RWPE1 (cell line): ENCODE measurements at regions not wholly inside any gene's neighbourhood (a gene's known extent, or its start where the extent isn't known, plus 50 kb on each side); places are given as distances from the start of the nearest gene placed in this dataset.

Source experiments
- CTCF ChIA-PET: fragments of 350-600 bp; sonication (Branson Sonifier 250); formaldehyde crosslinking; extraction: SDS; loops from one replicate; lab custom pipeline; 2021; lab: Yijun Ruan, JAX
- POLR2A ChIA-PET: fragments of 400-600 bp; formaldehyde crosslinking; extraction: SDS; loops from one replicate; lab custom pipeline; 2020; ENCODE audit warnings: antibody characterized with exemption; ENCODE audit not compliant: low non-redundant PET; lab: Yijun Ruan, JAX
- DNase-seq: peaks from one replicate; pipeline ENCODE4 v3.0.0; 2012; ENCODE audit warnings: low spot score
- H3K27ac ChIP-seq: fragments of 450-650 bp; 2 replicates; pipeline ENCODE4 v1.5.1; 2017
- TF ChIP-seq, protein P1 (sequence below): fragments of 450-650 bp; conservative IDR thresholded peaks from 2 replicates; pipeline ENCODE4 v1.5.1; 2017; ENCODE audit warnings: low read depth, mild to moderate bottlenecking

DNA sequence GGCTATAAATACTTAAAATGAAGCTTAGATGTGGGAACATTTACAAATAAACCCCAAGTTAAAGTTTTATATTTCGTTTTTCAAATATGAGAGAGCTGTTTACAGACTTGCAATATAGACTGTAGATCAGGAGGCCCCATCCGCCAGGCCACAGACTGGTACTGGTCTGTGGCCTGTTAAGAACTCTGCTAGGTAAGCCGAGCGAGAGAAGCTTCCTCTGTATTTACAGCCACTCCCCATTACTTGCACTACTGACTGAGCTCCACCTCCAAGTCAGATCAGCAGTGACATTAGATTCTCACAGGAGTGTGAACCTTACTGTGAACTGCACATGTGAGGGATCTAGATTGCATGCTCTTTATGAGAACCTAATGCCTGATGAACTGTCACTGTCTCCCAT is 561.4 kb upstream of the FAM174A start:
- POLR2A ChIA-PET = no interaction called here
- TF ChIP-seq, protein P1, sequence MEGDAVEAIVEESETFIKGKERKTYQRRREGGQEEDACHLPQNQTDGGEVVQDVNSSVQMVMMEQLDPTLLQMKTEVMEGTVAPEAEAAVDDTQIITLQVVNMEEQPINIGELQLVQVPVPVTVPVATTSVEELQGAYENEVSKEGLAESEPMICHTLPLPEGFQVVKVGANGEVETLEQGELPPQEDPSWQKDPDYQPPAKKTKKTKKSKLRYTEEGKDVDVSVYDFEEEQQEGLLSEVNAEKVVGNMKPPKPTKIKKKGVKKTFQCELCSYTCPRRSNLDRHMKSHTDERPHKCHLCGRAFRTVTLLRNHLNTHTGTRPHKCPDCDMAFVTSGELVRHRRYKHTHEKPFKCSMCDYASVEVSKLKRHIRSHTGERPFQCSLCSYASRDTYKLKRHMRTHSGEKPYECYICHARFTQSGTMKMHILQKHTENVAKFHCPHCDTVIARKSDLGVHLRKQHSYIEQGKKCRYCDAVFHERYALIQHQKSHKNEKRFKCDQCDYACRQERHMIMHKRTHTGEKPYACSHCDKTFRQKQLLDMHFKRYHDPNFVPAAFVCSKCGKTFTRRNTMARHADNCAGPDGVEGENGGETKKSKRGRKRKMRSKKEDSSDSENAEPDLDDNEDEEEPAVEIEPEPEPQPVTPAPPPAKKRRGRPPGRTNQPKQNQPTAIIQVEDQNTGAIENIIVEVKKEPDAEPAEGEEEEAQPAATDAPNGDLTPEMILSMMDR = no peak
- no peak for DNase-seq
- CTCF ChIA-PET = no interaction called here
- H3K27ac ChIP-seq = no peak overlapping the region

DNA sequence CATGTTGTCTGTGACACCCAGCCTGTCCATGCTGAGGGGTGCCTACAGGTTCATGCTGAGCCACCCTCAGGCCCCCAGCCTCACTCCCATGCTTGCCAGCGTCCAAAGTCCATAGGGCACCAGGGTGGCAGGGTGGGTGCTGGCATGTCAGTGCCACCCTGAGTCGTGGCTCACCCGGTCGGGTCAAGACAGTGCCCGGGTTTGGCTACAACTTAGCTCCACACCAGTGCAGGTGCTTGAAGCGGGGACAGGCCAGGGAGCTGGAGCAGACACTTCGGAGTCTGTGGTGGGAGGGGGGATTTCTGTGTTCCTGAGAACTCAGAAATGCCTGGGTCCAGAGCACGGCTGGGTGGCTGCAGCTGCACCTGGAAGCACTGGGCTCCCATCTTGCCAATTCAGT is 579.2 kb upstream of the FAM174A start:
- H3K27ac ChIP-seq = no peak overlapping the region
- TF ChIP-seq, protein P1 = no peak
- CTCF ChIA-PET = no interaction called here

DNA sequence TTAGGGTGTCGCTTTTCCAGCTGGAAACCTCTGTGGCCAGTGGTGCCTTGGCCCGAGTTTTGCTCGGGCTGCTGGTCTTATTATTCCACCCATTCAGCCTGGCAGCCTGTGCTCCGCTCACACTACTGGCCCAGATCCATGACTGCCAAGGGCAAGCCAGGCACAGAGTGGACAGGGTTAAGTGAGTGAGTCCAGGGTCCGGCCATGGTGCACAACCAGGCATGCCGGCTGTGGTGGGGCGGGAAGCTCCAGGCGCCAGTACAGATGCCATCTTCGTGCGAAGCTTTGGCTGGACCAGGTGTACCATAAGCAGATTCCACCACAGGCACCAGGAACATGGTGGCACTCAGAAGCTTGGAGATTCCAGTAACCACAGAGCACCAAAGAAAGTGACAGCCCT is 580.2 kb upstream of the FAM174A start:
- DNase-seq = no peak
- ChIA-PET CTCF (no interaction called here), POLR2A (no interaction called here)
- TF ChIP-seq, protein P1 = no peak
- no peak overlapping the region for H3K27ac ChIP-seq

More for the DNA sequence above, 579.2 kb upstream of the FAM174A start:
- no peak for DNase-seq
- POLR2A ChIA-PET = no interaction called here

DNA sequence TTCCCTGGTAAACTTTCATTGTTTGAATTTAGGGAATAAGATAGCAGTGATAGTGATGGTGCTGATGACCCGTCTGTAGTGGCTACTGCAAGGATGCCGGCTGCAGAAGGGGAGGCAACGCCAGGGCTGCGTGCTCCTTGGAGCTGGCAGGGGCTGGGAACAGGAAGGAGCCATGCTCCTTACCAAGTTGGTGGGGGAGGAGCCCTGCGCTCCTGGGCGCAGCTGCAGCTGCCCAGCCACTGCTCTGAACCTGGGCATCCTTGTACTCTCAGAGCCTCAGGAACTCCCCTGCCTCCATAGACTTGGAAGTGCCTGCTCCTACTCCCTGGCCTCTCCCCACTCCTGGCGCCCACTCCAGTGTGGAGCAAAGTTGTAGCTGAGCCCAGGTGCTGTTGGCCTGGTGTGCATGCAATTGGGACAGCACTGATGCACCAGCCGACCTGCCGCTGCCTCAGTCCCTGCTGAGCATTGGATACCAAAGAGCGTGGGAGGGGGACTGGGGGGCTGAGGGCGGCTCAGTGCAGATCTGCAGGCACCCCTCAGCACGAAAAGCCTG is 585.1 kb upstream of the FAM174A start:
- CTCF ChIA-PET = no interaction called here
- TF ChIP-seq, protein P1 = no peak

DNA sequence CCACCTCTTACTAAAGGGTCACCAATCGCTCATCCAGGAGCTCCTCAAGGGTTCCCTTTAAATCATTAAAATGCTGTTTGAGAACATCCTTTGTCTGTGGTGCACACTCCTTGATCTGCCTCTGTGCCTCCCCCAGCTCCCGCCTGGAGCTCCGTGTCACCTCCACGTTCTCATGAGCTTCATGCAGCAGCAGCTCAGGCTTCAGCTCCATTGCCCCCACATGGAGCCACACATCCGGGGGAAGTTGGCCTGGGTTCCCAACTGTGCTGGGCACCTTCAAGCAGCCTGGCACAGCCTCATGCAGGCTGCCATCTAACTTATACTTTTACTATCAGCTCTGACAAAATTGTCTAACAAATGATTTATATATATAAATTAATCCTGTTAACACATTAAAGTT is 585.8 kb upstream of the FAM174A start:
- TF ChIP-seq, protein P1 = no peak
- POLR2A ChIA-PET = no interaction called here
- no peak overlapping the region for H3K27ac ChIP-seq
- no peak for DNase-seq
- CTCF ChIA-PET = no interaction called here

More for the DNA sequence above, 585.1 kb upstream of the FAM174A start:
- no peak overlapping the region for H3K27ac ChIP-seq
- no peak for DNase-seq
- POLR2A ChIA-PET = no interaction called here

DNA sequence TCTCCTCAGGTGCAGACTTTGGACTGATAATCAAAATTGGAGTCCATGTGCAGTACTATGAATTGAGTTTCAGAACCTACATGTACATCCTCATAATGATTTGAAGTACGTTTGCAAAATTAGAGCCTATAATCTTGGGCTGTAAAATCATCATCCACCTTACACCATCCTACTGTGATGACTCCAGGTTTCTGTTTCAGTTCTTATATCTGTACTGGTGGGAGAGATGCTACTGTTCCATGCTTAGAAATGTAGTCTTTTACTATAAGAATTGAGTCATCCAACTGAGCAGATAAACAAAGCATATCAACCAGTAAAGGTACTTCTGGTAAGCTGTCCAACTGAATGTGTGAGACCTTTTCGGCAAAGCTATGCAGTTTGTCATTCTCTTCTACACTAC is 586.3 kb upstream of the FAM174A start:
- TF ChIP-seq, protein P1 = no peak
- ChIA-PET POLR2A (no interaction called here), CTCF (no interaction called here)
- DNase-seq = no peak
- no peak overlapping the region for H3K27ac ChIP-seq
